Right lobe of liver (tissue), 6 donors: ENCODE measurements at regions not wholly inside any gene's neighbourhood (a gene's known extent, or its start where the extent isn't known, plus 50 kb on each side); places are given as distances from the start of the nearest gene placed in this dataset.

Experiments
- ATAC-seq, 4 donors: fragments of 200-7000 bp; cut with Tn5 transposase; one replicate each; pipeline ENCODE4 v1.9.1; 2020; ENCODE audit warnings: mild to moderate bottlenecking in 4 of 4, moderate library complexity in 4 of 4
- DNase-seq, 3 donors: peaks; one replicate each; pipeline ENCODE4 v3.0.0-alpha.2; 2020
- H3K27ac ChIP-seq, 3 donors: fragments of 200-600 bp; one replicate each; pipeline ENCODE4 v1.8.0; 2022
- H3K27me3 ChIP-seq, 2 donors: fragments of 200-600 bp; one replicate each; pipeline ENCODE4 v1.8.0; 2022
- H3K36me3 ChIP-seq, 4 donors: fragments of 200-600 bp; sonication (generic) in 1 of 4; one replicate each; pipeline versions ENCODE4 v1.5.1 to v1.8.0; 2017 to 2022; ENCODE audit warnings: control low read depth in 1 of 4
- H3K4me1 ChIP-seq, 4 donors: fragments of 200-600 bp; sonication (generic) in 1 of 4; one replicate each; pipeline versions ENCODE4 v1.5.1 to v1.8.0; 2017 to 2022; ENCODE audit warnings: control low read depth in 1 of 4
- H3K4me3 ChIP-seq, 3 donors: fragments of 200-600 bp; one replicate each; pipeline ENCODE4 v1.8.0; 2022
- H3K9me3 ChIP-seq, 4 donors: fragments of 200-600 bp; sonication (generic) in 1 of 4; one replicate each; pipeline versions ENCODE4 v1.5.1 to v1.8.0; 2017 to 2022; ENCODE audit warnings: control low read depth in 1 of 4
- POLR2A ChIP-seq: fragments of 450-650 bp; IDR thresholded peaks from one replicate; pipeline ENCODE4 v1.6.1; 2017; ENCODE audit warnings: antibody characterized with exemption, mild to moderate bottlenecking
- WGBS: methylation state at CpG from one replicate; pipeline ENCODE4 v1.1.6; 2018; ENCODE audit warnings: low coverage, low lambda C conversion rate; ENCODE audit not compliant: insufficient coverage; ENCODE audit errors: missing lambda C conversion rate; 5-methylcytosine and 5-hydroxymethylcytosine counted together
- intact Hi-C, 2 donors: fragments of 100-400 bp; cut with DNase I; formaldehyde crosslinking; loops; one replicate each; pipeline versions ENCODE4 v1.11.2 to v1.14.1; 2022
- TF ChIP-seq, protein P1 (sequence below), 4 donors: fragments of 200-600 bp in 3 of 4; fragments of 450-650 bp in 1 of 4; IDR thresholded peaks; one replicate each; pipeline versions ENCODE4 v1.5.1 to v1.8.0; 2016 to 2022; ENCODE audit warnings: antibody characterized with exemption in 4 of 4, mild to moderate bottlenecking in 2 of 4
- donor health status: DM: no; HTN: yes; CAD: no.
- donor health status: DM: no; HTN: no; CAD: no.
- donor health status: DM: no; HTN: no; CAD: no.
- donor health status: DM: no; HTN: yes; CAD: no.
- donor health status: DM: no; HTN: yes; CAD: no.

- WGBS, result 74% methylated on average over 5 of the region's 5 CpGs
Measured at GRCh38 chr13:73883162-73883561, 251.0 kb downstream of the KLF12 start.

GRCh38 chr13:73880365-73880764 is 253.8 kb downstream of the KLF12 start:
- H3K27me3 ChIP-seq, result no peaks in the 10 kb centered on the region
- no peaks in the 10 kb centered on the region for H3K9me3 ChIP-seq
- TF ChIP-seq, protein P1, sequence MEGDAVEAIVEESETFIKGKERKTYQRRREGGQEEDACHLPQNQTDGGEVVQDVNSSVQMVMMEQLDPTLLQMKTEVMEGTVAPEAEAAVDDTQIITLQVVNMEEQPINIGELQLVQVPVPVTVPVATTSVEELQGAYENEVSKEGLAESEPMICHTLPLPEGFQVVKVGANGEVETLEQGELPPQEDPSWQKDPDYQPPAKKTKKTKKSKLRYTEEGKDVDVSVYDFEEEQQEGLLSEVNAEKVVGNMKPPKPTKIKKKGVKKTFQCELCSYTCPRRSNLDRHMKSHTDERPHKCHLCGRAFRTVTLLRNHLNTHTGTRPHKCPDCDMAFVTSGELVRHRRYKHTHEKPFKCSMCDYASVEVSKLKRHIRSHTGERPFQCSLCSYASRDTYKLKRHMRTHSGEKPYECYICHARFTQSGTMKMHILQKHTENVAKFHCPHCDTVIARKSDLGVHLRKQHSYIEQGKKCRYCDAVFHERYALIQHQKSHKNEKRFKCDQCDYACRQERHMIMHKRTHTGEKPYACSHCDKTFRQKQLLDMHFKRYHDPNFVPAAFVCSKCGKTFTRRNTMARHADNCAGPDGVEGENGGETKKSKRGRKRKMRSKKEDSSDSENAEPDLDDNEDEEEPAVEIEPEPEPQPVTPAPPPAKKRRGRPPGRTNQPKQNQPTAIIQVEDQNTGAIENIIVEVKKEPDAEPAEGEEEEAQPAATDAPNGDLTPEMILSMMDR (IDR thresholded peaks at IDR 0.05), result no peak
- TF ChIP-seq POLR2A, result no peak
- 87% methylated on average over 3 of the region's 3 CpGs for WGBS
- no peak overlapping the region for H3K27ac ChIP-seq
- H3K36me3 ChIP-seq, result no peaks in the 10 kb centered on the region
- H3K4me3 ChIP-seq, result no peak overlapping the region
- intact Hi-C loops, result no loop called here
- no peak for DNase-seq
- no peak for ATAC-seq
- H3K4me1 ChIP-seq, result no peaks in the 10 kb centered on the region

More at GRCh38 chr13:73883162-73883561, 251.0 kb downstream of the KLF12 start:
- DNase-seq (no peak), ATAC-seq (no peak)
- Histone ChIP-seq H3K27ac (no peak overlapping the region), H3K4me3 (no peak overlapping the region), H3K9me3 (no peaks in the 10 kb centered on the region), H3K27me3 (no peaks in the 10 kb centered on the region), H3K4me1 (no peaks in the 10 kb centered on the region), H3K36me3 (no peaks in the 10 kb centered on the region)
- intact Hi-C loops, result no loop called here
- TF ChIP-seq, protein P1 (IDR thresholded peaks at IDR 0.05), result no peak

DNA sequence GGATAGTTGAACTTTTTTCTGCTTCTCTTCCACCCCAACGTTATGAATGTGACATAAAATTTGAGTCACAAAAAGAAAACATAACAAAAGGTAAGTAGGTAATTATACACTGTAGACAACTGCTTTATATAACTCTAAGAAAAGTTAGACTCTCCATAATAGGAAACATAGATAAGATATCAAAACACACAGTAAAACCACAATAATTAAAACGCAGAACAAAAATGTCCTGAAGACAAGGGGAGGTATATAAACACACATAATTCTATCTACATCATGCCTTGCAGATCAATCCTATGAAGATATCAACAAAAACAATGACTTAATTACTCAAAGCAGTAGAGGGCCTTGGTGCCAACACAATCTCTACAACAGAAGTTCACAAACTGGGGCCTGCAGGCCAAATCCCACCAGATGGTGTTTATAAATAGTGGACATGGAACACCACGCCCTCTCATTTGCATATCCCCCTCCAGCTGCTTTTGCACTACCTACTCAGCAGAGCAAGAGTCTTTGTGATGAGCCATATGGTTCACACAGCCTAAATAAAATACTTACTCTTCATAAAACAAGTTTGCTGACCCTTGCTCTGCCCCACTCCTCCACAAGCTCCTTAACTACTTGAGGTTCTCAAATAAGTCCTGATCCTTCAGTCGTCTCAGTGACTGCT is 254.7 kb downstream of the KLF12 start:
- Histone ChIP-seq H3K27me3 (no peaks in the 10 kb centered on the region), H3K4me3 (no peak overlapping the region), H3K36me3 (no peaks in the 10 kb centered on the region), H3K27ac (no peak overlapping the region), H3K4me1 (no peaks in the 10 kb centered on the region), H3K9me3 (no peaks in the 10 kb centered on the region)
- intact Hi-C loops, result no loop called here
- DNase-seq (no peak), ATAC-seq (no peak)
- WGBS, result 65% methylated on average over 3 of the region's 4 CpGs
- TF ChIP-seq, protein P1 (IDR thresholded peaks at IDR 0.05), result no peak
- TF ChIP-seq POLR2A, result no peak

GRCh38 chr13:73877399-73877798 is 256.8 kb downstream of the KLF12 start:
- no peaks in the 10 kb centered on the region for H3K36me3 ChIP-seq
- intact Hi-C loops, result no loop called here
- no peak for ATAC-seq

More at GRCh38 chr13:73877399-73877798, 256.8 kb downstream of the KLF12 start:
- Histone ChIP-seq H3K4me1 (no peaks in the 10 kb centered on the region), H3K9me3 (no peaks in the 10 kb centered on the region), H3K27me3 (no peaks in the 10 kb centered on the region), H3K4me3 (no peak overlapping the region), H3K27ac (no peak overlapping the region)
- DNase-seq, result no peak
- no peak for TF ChIP-seq POLR2A
- TF ChIP-seq, protein P1 (IDR thresholded peaks at IDR 0.05), result no peak
